Esophagus squamous epithelium (tissue), 5 donors: ENCODE measurements at regions not wholly inside any gene's neighbourhood (a gene's known extent, or its start where the extent isn't known, plus 50 kb on each side); places are given as distances from the start of the nearest gene placed in this dataset.

ENCODE experiments used
- DNase-seq: peaks from one replicate; lab custom pipeline; 2025; lab: John Stamatoyannopoulos, UW
- H3K27ac ChIP-seq, 4 donors: fragments of 200-600 bp; sonication (generic); one replicate each; pipeline ENCODE4 v1.5.1; 2016 to 2019; ENCODE audit warnings: mild to moderate bottlenecking in 1 of 4
- H3K27me3 ChIP-seq, 4 donors: fragments of 200-600 bp; sonication (generic); 1 replicate in 3 of 4; 2 replicates in 1 of 4; pipeline versions ENCODE4 v1.5.1 to v1.6.0; 2017 to 2021; ENCODE audit warnings: antibody characterized with exemption in 1 of 4
- H3K36me3 ChIP-seq, 3 donors: fragments of 200-600 bp; sonication (generic); one replicate each; pipeline ENCODE4 v1.5.1; 2016 to 2019
- H3K4me1 ChIP-seq, 3 donors: fragments of 200-600 bp; sonication (generic); one replicate each; pipeline ENCODE4 v1.5.1; 2017 to 2019
- H3K4me3 ChIP-seq, 4 donors: fragments of 200-600 bp; sonication (generic); 1 replicate in 3 of 4; 2 replicates in 1 of 4; pipeline ENCODE4 v1.5.1; 2016 to 2019; ENCODE audit warnings: mild to moderate bottlenecking in 2 of 4, moderate library complexity in 1 of 4
- H3K9me3 ChIP-seq, 3 donors: fragments of 200-600 bp; sonication (generic); one replicate each; pipeline ENCODE4 v1.5.1; 2016 to 2019
- CTCF ChIP-seq, 6 experiments: fragments of 450-650 bp in 4 of 6; fragments of 200-600 bp in 2 of 6; sonication (generic) in 2 of 6; IDR thresholded peaks; one replicate each; pipeline ENCODE4 v1.5.1; 2016 to 2019; ENCODE audit warnings: antibody characterized with exemption in 6 of 6, mild to moderate bottlenecking in 4 of 6, moderate library complexity in 4 of 6
- POLR2A ChIP-seq, 4 donors: fragments of 450-650 bp; IDR thresholded peaks; one replicate each; pipeline ENCODE4 v1.6.1; 2017; ENCODE audit warnings: antibody characterized with exemption in 4 of 4, mild to moderate bottlenecking in 4 of 4, moderate library complexity in 3 of 4
- WGBS, 2 donors: methylation state at CpG; one replicate each; pipeline ENCODE4 v1.1.5; 2018; 5-methylcytosine and 5-hydroxymethylcytosine counted together
- intact Hi-C: fragments of 100-400 bp; cut with DNase I; formaldehyde crosslinking; loops from one replicate; pipeline ENCODE4 v1.15.0; 2022
- donor health status: DM: yes; HTN: yes; CAD: no.

GRCh38 chr4:37132975-37133360 is 111.6 kb upstream of the NWD2 start:
- TF ChIP-seq POLR2A (IDR thresholded peaks at IDR 0.05) (no peak), CTCF (IDR thresholded peaks at IDR 0.05) (no peak)
- intact Hi-C loops = no loop called here
- H3K4me3 ChIP-seq = no peak overlapping the region
- no peak for DNase-seq
- no peak overlapping the region for H3K27ac ChIP-seq
- no peaks in the 10 kb centered on the region for H3K27me3 ChIP-seq
- no peaks in the 10 kb centered on the region for H3K4me1 ChIP-seq
- H3K9me3 ChIP-seq = no peaks in the 10 kb centered on the region
- H3K36me3 ChIP-seq = no peaks in the 10 kb centered on the region
- 57 to 60% methylated on average over 1 of the region's 1 CpG for WGBS, 2 donors

- intact Hi-C loops = no loop called here
- Histone ChIP-seq H3K27ac (no peak overlapping the region), H3K4me1 (no peaks in the 10 kb centered on the region), H3K27me3 (no peaks in the 10 kb centered on the region), H3K36me3 (no peaks in the 10 kb centered on the region), H3K4me3 (no peak overlapping the region), H3K9me3 (no peaks in the 10 kb centered on the region)
- TF ChIP-seq POLR2A (IDR thresholded peaks at IDR 0.05) = no peak
- TF ChIP-seq CTCF (IDR thresholded peaks at IDR 0.05) = no peak
- WGBS, 2 donors = 42 to 63% methylated on average over 2 of the region's 2 CpGs
- DNase-seq = no peak
These were observed 106.4 kb upstream of the NWD2 start for GRCh38 chr4:37138019-37138653.

GRCh38 chr4:37138789-37139188 is 105.8 kb upstream of the NWD2 start:
- Histone ChIP-seq H3K4me3 (no peak overlapping the region), H3K9me3 (no peaks in the 10 kb centered on the region), H3K27ac (no peak overlapping the region), H3K4me1 (no peaks in the 10 kb centered on the region), H3K36me3 (no peaks in the 10 kb centered on the region), H3K27me3 (no peaks in the 10 kb centered on the region)
- 38 to 53% methylated on average over 2 of the region's 2 CpGs for WGBS, 2 donors
- DNase-seq = no peak
- no peak for TF ChIP-seq CTCF (IDR thresholded peaks at IDR 0.05)
- TF ChIP-seq POLR2A (IDR thresholded peaks at IDR 0.05) = no peak
- intact Hi-C loops = no loop called here

GRCh38 chr4:37139987-37140386 is 104.6 kb upstream of the NWD2 start:
- no peaks in the 10 kb centered on the region for H3K27me3 ChIP-seq
- no peak for TF ChIP-seq POLR2A (IDR thresholded peaks at IDR 0.05)
- no peak for TF ChIP-seq CTCF (IDR thresholded peaks at IDR 0.05)
- H3K4me3 ChIP-seq = no peak overlapping the region
- H3K36me3 ChIP-seq = no peaks in the 10 kb centered on the region
- no peak for DNase-seq
- 32 to 36% methylated on average over 1 of the region's 1 CpG for WGBS, 2 donors
- H3K9me3 ChIP-seq = no peaks in the 10 kb centered on the region
- no peak overlapping the region for H3K27ac ChIP-seq
- H3K4me1 ChIP-seq = no peaks in the 10 kb centered on the region
- intact Hi-C loops = no loop called here

- no peak overlapping the region for H3K27ac ChIP-seq
- intact Hi-C loops = no loop called here
These were observed 98.3 kb upstream of the NWD2 start for GRCh38 chr4:37146260-37146659.

More at GRCh38 chr4:37146260-37146659, 98.3 kb upstream of the NWD2 start:
- DNase-seq = no peak
- Histone ChIP-seq H3K4me1 (no peaks in the 10 kb centered on the region), H3K9me3 (no peaks in the 10 kb centered on the region), H3K4me3 (no peak overlapping the region), H3K36me3 (no peaks in the 10 kb centered on the region), H3K27me3 (no peaks in the 10 kb centered on the region)
- TF ChIP-seq CTCF (IDR thresholded peaks at IDR 0.05) = no peak
- no peak for TF ChIP-seq POLR2A (IDR thresholded peaks at IDR 0.05)
- 39 to 53% methylated on average over 2 of the region's 2 CpGs for WGBS, 2 donors
